Spleen (tissue), 11 donors: ENCODE measurements at regions not wholly inside any gene's neighbourhood (a gene's known extent, or its start where the extent isn't known, plus 50 kb on each side); places are given as distances from the start of the nearest gene placed in this dataset.

Experiments used
- DNase-seq: peaks from one replicate; pipeline ENCODE4 v3.0.0-alpha.2; 2020
- H3K27ac ChIP-seq, 8 donors: fragments of 200-600 bp; sonication (generic) in 7 of 8; 1 replicate in 4 of 8; 2 replicates in 4 of 8; pipeline versions ENCODE4 v1.5.0 to v1.8.0; 2016 to 2021; ENCODE audit warnings: inconsistent platforms in 4 of 8, mild to moderate bottlenecking in 4 of 8, moderate library complexity in 1 of 8
- H3K27me3 ChIP-seq, 7 donors: fragments of 200-600 bp; sonication (generic) in 6 of 7; replicated peaks in 1 of 7; 1 replicate in 4 of 7; 2 replicates in 3 of 7; pipeline versions ENCODE4 v1.5.0 to v1.8.0; 2016 to 2021; ENCODE audit warnings: inconsistent platforms in 3 of 7, mild to moderate bottlenecking in 1 of 7
- H3K36me3 ChIP-seq, 6 donors: fragments of 200-600 bp; sonication (generic) in 5 of 6; 1 replicate in 4 of 6; 2 replicates in 2 of 6; pipeline versions ENCODE4 v1.5.0 to v1.8.0; 2016 to 2021; ENCODE audit warnings: inconsistent platforms in 2 of 6
- H3K4me1 ChIP-seq, 6 donors: fragments of 200-600 bp; sonication (generic) in 5 of 6; 1 replicate in 3 of 6; 2 replicates in 3 of 6; pipeline versions ENCODE4 v1.5.0 to v1.8.0; 2016 to 2021; ENCODE audit warnings: inconsistent platforms in 3 of 6
- H3K4me3 ChIP-seq, 8 donors: fragments of 200-600 bp; sonication (generic) in 7 of 8; 1 replicate in 4 of 8; 2 replicates in 4 of 8; pipeline versions ENCODE4 v1.5.0 to v1.8.0; 2016 to 2021; ENCODE audit warnings: inconsistent platforms in 4 of 8, mild to moderate bottlenecking in 4 of 8, moderate library complexity in 2 of 8
- H3K9me3 ChIP-seq, 8 donors: fragments of 200-600 bp; sonication (generic) in 7 of 8; 1 replicate in 4 of 8; 2 replicates in 4 of 8; pipeline versions ENCODE4 v1.5.0 to v1.8.0; 2016 to 2021; ENCODE audit warnings: inconsistent platforms in 4 of 8
- POLR2A ChIP-seq, 3 donors: fragments of 450-650 bp; IDR thresholded peaks; one replicate each; pipeline ENCODE4 v1.5.1; 2017; ENCODE audit warnings: antibody characterized with exemption in 3 of 3, mild to moderate bottlenecking in 1 of 3
- POLR2AphosphoS5 ChIP-seq, 3 donors: sonication (generic); formaldehyde crosslinking; IDR thresholded peaks; one replicate each; pipeline ENCODE4 v1.5.1; 2017; ENCODE audit warnings: antibody characterized with exemption in 3 of 3
- WGBS, 5 donors: extraction: QIAGEN DNeasy Blood & Tissue Kit in 3 of 5; methylation state at CpG; one replicate each; pipeline versions ENCODE4 v1.1.5 to v1.1.7; 2013 to 2018; 5-methylcytosine and 5-hydroxymethylcytosine counted together
- intact Hi-C: fragments of 100-400 bp; cut with DNase I; formaldehyde crosslinking; loops from one replicate; pipeline ENCODE4 v1.15.0; 2023; ENCODE audit warnings: low total_unique reads
- TF ChIP-seq, protein P1 (sequence below), 11 experiments: fragments of 200-600 bp in 7 of 11; fragments of 450-650 bp in 4 of 11; sonication (generic) in 4 of 11; IDR thresholded peaks in 8 of 11; conservative IDR thresholded peaks in 3 of 11; 1 replicate in 7 of 11; 2 replicates in 4 of 11; pipeline versions ENCODE4 v1.4.0 to v1.8.0; 2016 to 2021; ENCODE audit warnings: antibody characterized with exemption in 11 of 11, inconsistent platforms in 4 of 11, mild to moderate bottlenecking in 1 of 11
- donor health status: healthy with polysubstance abuse.
- donor health status: DM: no; HTN: no; CAD: no; lungs with moderate emphysema.
- donor health status: DM: no; HTN: no; CAD: no.
- donor health status: Bipolar disorder and iron deficiency.
- donor health status: healthy.
- donor health status: DM: no; HTN: no; CAD: no.
- donor health status: DM: yes; HTN: yes; CAD: no.

DNA sequence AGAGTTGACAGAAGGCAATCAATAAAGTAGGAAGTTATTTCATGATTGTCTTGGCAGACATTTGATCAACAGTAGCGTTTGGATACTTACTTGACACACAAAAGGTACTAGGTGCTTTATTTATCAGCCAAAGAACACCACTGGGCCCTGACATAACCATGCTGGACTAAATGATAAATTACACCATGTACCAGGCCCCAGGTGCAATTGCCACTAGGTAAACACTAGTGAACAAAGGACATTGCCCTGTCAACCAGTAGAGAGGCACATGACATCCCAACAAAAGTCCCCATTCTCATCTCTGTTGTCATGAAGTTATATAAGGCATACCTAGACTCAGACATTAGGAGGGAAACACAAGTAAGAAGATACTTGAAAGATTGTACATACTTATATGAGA, 747.2 kb downstream of the SATB2 start:
- TF ChIP-seq POLR2AphosphoS5 (IDR thresholded peaks at IDR 0.05) (no peak), POLR2A (IDR thresholded peaks at IDR 0.05) (no peak)
- TF ChIP-seq, protein P1, sequence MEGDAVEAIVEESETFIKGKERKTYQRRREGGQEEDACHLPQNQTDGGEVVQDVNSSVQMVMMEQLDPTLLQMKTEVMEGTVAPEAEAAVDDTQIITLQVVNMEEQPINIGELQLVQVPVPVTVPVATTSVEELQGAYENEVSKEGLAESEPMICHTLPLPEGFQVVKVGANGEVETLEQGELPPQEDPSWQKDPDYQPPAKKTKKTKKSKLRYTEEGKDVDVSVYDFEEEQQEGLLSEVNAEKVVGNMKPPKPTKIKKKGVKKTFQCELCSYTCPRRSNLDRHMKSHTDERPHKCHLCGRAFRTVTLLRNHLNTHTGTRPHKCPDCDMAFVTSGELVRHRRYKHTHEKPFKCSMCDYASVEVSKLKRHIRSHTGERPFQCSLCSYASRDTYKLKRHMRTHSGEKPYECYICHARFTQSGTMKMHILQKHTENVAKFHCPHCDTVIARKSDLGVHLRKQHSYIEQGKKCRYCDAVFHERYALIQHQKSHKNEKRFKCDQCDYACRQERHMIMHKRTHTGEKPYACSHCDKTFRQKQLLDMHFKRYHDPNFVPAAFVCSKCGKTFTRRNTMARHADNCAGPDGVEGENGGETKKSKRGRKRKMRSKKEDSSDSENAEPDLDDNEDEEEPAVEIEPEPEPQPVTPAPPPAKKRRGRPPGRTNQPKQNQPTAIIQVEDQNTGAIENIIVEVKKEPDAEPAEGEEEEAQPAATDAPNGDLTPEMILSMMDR (IDR thresholded peaks at IDR 0.05 in 8 of 11, conservative IDR thresholded peaks at IDR 0.05 in 3 of 11), result no peak
- intact Hi-C loops, result no loop called here
- 46 to 75% (median 62%) methylated on average over 1 of the region's 1 CpG for WGBS, 5 donors
- Histone ChIP-seq H3K36me3 (no peaks in the 10 kb centered on the region), H3K27me3 (no peaks in the 10 kb centered on the region), H3K4me1 (no peaks in the 10 kb centered on the region), H3K27ac (no peak overlapping the region), H3K4me3 (no peak overlapping the region), H3K9me3 (no peaks in the 10 kb centered on the region)
- DNase-seq, result no peak

GRCh38 chr2:198706476-198707082, 751.2 kb downstream of the SATB2 start:
- no peak for DNase-seq
- 65 to 80% (median 77%) methylated on average over 1 of the region's 1 CpG for WGBS, 5 donors
- intact Hi-C loops, result no loop called here

DNA sequence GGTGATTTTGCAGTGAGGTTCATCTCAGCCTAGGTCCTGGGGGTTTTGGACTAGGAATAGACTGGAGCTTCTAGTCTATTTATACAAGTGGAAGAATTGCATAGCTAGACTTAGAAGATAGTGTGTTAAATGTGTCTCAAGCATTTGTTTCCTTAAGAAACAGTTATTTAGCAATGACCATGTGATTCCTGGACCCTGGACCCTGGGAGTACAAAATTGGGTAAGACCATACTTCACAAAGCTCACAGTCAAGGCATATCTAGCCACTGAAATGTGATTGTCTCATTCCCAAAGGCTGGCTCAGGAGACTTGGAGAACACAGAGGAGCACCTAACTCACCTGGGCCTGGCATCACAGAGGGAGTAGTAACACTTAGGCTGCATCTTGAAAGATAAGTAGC, 754.5 kb downstream of the SATB2 start:
- intact Hi-C loops, result no loop called here
- no peaks in the 10 kb centered on the region for H3K4me1 ChIP-seq
- DNase-seq, result no peak
- H3K36me3 ChIP-seq, result no peaks in the 10 kb centered on the region
- H3K9me3 ChIP-seq, result no peaks in the 10 kb centered on the region
- H3K27ac ChIP-seq, result no peak overlapping the region
- TF ChIP-seq POLR2AphosphoS5 (IDR thresholded peaks at IDR 0.05) (no peak), POLR2A (IDR thresholded peaks at IDR 0.05) (no peak)
- TF ChIP-seq, protein P1 (IDR thresholded peaks at IDR 0.05 in 8 of 11, conservative IDR thresholded peaks at IDR 0.05 in 3 of 11), result no peak
- no peaks in the 10 kb centered on the region for H3K27me3 ChIP-seq
- H3K4me3 ChIP-seq, result no peak overlapping the region

More at GRCh38 chr2:198706476-198707082, 751.2 kb downstream of the SATB2 start:
- no peaks in the 10 kb centered on the region for H3K27me3 ChIP-seq
- no peaks in the 10 kb centered on the region for H3K9me3 ChIP-seq
- H3K36me3 ChIP-seq, result no peaks in the 10 kb centered on the region
- no peak overlapping the region for H3K27ac ChIP-seq
- no peaks in the 10 kb centered on the region for H3K4me1 ChIP-seq
- TF ChIP-seq POLR2AphosphoS5 (IDR thresholded peaks at IDR 0.05), result no peak
- TF ChIP-seq POLR2A (IDR thresholded peaks at IDR 0.05), result no peak
- TF ChIP-seq, protein P1 (IDR thresholded peaks at IDR 0.05 in 8 of 11, conservative IDR thresholded peaks at IDR 0.05 in 3 of 11), result no peak
- no peak overlapping the region for H3K4me3 ChIP-seq

- no peaks in the 10 kb centered on the region for H3K36me3 ChIP-seq
- TF ChIP-seq, protein P1 (IDR thresholded peaks at IDR 0.05 in 8 of 11, conservative IDR thresholded peaks at IDR 0.05 in 3 of 11), result no peak
- TF ChIP-seq POLR2AphosphoS5 (IDR thresholded peaks at IDR 0.05) (no peak), POLR2A (IDR thresholded peaks at IDR 0.05) (no peak)
- H3K27ac ChIP-seq, result no peak overlapping the region
- H3K4me3 ChIP-seq, result no peak overlapping the region
- intact Hi-C loops, result no loop called here
- DNase-seq, result no peak
- H3K27me3 ChIP-seq, result no peaks in the 10 kb centered on the region
- no peaks in the 10 kb centered on the region for H3K4me1 ChIP-seq
- H3K9me3 ChIP-seq, result no peaks in the 10 kb centered on the region
These were observed 754.9 kb downstream of the SATB2 start for GRCh38 chr2:198702796-198703195.
